Activated naive CD8-positive, alpha-beta T cell treated with anti-CD3 and anti-CD28 coated beads, Interleukin-2, amount 10 ng/mL, durations not matched to agents 7 days and 5 days (primary cell): ENCODE measurements at regions not wholly inside any gene's neighbourhood (a gene's known extent, or its start where the extent isn't known, plus 50 kb on each side); places are given as distances from the start of the nearest gene placed in this dataset.

Experiments
- ATAC-seq: fragments of 150-1000 bp; cut with Tn5 transposase; one replicate; pipeline ENCODE4 v1.10.0; 2021; ENCODE audit warnings: low read depth, moderate library complexity
- POLR2A ChIA-PET: fragments of 350-600 bp; sonication (Branson Sonifier 250); formaldehyde crosslinking; loops from one replicate; lab custom pipeline; 2021; ENCODE audit warnings: antibody characterized with exemption; lab: Charles Lee
- DNase-seq: peaks from one replicate; pipeline ENCODE4 v3.0.0; 2021
- H3K27ac Mint-ChIP-seq: one replicate; pipeline ENCODE4 v1.8.0; 2022; ENCODE audit warnings: mild to moderate bottlenecking, mixed read lengths
- H3K27me3 Mint-ChIP-seq: one replicate; pipeline ENCODE4 v1.8.0; 2022; ENCODE audit warnings: mild to moderate bottlenecking, moderate library complexity, mixed read lengths
- H3K36me3 Mint-ChIP-seq: one replicate; pipeline ENCODE4 v1.8.0; 2021; ENCODE audit warnings: mild to moderate bottlenecking, mixed read lengths
- H3K4me1 Mint-ChIP-seq: one replicate; pipeline ENCODE4 v1.8.0; 2021; ENCODE audit warnings: mixed read lengths
- H3K4me3 Mint-ChIP-seq: one replicate; pipeline ENCODE4 v1.8.0; 2022; ENCODE audit warnings: mild to moderate bottlenecking, moderate library complexity, mixed read lengths
- H3K9me3 Mint-ChIP-seq: one replicate; pipeline ENCODE4 v1.8.0; 2021; ENCODE audit warnings: mixed read lengths

DNA sequence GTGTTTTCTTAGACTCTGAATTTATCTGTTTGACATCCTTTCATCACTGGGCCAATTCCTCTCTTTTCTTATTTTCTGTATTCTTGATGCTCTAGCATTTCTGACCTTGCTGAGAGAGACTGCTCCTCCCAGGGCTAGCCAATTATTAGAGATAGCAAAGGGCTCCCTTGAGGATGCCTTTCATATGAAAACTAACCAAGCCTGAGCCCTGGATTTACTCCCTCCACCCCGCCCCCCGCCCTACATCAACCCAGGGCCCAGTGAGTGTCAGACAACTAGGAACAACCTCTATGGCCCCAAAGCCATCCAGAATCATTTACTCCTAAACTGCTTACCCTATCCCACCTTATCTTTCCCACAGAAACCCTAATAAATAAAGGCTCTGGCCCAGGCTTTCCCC, 69.7 kb upstream of the LARS2 start:
- H3K27me3 Mint-ChIP-seq = peaks cover 15% of the 10 kb centered on the region
- ATAC-seq = no peak
- no peaks in the 10 kb centered on the region for H3K36me3 Mint-ChIP-seq
- no peak overlapping the region for H3K4me3 Mint-ChIP-seq
- no peak for DNase-seq
- H3K9me3 Mint-ChIP-seq = peaks cover 2% of the 10 kb centered on the region
- H3K27ac Mint-ChIP-seq = no peak overlapping the region
- peaks cover 3% of the 10 kb centered on the region for H3K4me1 Mint-ChIP-seq
- POLR2A ChIA-PET = no interaction called here

DNA sequence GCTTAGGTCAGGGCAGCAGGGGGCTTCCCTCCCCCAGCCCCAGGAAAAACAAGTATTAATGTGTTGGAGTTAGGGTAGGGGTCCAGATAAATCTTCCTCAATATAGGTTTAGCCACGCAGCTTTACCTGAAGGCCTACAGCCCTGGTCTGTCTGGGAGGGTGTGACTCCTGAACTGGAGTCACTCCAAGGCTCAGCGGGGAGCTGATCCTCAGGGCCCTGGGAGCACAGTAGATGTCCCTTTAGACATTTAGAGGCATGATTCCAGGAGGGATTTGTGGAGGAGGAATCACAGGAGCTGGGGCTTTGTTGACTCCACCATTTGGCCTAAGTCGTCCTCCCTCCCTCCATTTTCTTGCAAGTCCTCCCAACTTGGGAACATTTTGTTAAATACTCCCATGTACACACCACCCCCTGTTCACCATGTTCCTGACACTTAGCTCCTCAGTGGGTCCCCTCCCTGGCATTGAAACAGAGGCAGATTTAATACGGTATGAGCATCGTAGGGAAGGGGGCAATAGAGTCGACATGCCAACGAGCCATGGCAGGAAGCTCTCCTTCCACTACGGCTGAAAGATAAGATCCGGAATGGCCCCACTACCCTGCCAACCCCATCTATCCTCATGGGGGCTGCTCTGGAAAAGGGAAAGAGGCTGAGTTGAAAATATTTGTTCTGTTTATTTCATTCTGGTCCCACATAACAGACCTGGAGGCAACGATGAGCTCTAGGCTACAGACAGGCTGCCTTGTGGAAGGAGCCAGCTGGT, 69.0 kb upstream of the LARS2 start:
- Mint-ChIP-seq H3K27me3 (peaks cover 17% of the 10 kb centered on the region), H3K9me3 (peaks cover 2% of the 10 kb centered on the region), H3K4me3 (no peak overlapping the region), H3K36me3 (no peaks in the 10 kb centered on the region), H3K4me1 (peaks cover 3% of the 10 kb centered on the region), H3K27ac (no peak overlapping the region)
- DNase-seq (no peak), ATAC-seq (no peak)
- POLR2A ChIA-PET = no interaction called here

DNA sequence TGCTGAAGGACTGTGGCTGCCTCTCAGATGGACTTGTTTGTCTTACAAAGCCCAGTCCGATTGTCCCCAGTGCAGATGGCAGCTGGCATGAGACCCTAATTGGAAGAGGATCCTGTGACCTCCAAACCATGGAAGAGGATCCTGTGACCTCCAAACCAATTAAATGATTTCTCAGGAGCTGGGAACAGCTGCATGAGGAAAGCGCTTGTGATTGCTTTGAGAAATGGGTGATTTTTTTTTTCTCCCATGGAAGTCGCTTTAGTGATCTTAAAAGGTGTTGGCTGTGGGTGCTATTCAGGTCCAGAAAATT, 68.4 kb upstream of the LARS2 start:
- H3K9me3 Mint-ChIP-seq = peaks cover 2% of the 10 kb centered on the region
- H3K4me3 Mint-ChIP-seq = no peak overlapping the region
- ATAC-seq = no peak
- POLR2A ChIA-PET = no interaction called here
- peaks cover 20% of the 10 kb centered on the region for H3K27me3 Mint-ChIP-seq
- no peak overlapping the region for H3K27ac Mint-ChIP-seq
- peaks cover 3% of the 10 kb centered on the region for H3K4me1 Mint-ChIP-seq
- H3K36me3 Mint-ChIP-seq = no peaks in the 10 kb centered on the region
- DNase-seq = no peak

DNA sequence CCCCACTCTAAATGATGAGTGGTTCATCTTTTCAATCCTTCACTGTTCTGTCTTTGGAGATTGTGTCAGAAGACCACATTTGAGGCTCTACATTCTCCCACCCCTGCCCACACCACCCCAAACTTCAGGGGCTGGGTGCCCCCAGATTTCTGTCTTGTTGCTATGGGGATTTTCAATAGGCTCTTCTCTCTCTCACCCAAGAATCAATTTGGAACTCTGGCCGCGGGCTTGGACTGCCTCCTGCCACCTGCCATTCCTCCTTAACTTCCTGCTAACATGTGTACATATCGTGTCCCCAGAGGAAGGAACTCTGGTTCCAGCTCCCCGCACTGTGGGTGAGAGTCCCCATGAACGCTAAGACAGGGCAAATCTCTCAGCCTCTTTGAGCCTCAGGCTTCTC, 67.4 kb upstream of the LARS2 start:
- ATAC-seq = no peak
- DNase-seq = no peak
- POLR2A ChIA-PET = no interaction called here
- H3K27me3 Mint-ChIP-seq = peaks cover 21% of the 10 kb centered on the region
- peaks cover 3% of the 10 kb centered on the region for H3K4me1 Mint-ChIP-seq
- no peak overlapping the region for H3K4me3 Mint-ChIP-seq
- no peaks in the 10 kb centered on the region for H3K9me3 Mint-ChIP-seq
- H3K27ac Mint-ChIP-seq = no peak overlapping the region
- no peaks in the 10 kb centered on the region for H3K36me3 Mint-ChIP-seq

DNA sequence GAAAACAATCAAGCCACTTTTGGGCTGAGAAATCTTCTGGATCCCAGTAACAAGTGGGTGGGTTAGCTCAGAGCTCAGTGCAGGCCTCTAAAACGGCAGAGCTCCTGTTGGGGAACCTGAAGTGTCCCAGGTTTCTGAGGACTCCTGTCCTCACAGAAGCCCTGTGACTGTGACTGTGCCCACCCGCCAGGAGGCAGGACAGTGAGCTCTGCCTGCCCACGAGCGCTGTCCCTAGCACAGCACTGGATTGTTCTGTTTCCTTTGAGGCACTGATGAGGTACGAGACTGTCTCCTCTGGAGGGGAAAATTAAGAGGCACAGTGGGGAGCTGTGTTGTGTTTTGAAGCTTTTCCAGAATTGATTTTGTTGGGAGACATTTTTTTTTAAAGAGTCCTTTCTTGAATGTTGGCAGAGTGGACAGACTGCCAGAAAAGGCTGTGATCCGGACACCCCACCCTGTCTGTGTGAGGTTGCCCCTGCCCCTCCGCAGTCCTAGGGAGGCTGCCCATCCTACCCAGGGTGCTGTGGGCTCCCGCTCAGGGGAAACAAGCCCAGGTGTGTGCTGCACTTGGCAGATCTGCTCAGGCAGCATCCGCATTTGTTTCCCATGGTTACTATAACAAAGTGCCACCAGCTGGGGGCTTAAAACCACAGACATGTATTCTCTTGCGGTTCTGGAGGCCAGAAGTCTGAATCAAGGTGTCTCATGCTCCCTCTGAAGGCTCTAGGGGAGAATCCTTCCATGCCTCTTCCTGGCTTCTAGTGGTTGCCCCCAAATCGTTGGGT, 66.6 kb upstream of the LARS2 start:
- H3K27me3 Mint-ChIP-seq = peaks cover 20% of the 10 kb centered on the region
- H3K4me1 Mint-ChIP-seq = peaks cover 3% of the 10 kb centered on the region
- no peak overlapping the region for H3K4me3 Mint-ChIP-seq
- POLR2A ChIA-PET = no interaction called here
- no peak overlapping the region for H3K27ac Mint-ChIP-seq
- ATAC-seq (peak; percentile 65), DNase-seq (no peak)
- no peaks in the 10 kb centered on the region for H3K36me3 Mint-ChIP-seq
- no peaks in the 10 kb centered on the region for H3K9me3 Mint-ChIP-seq

DNA sequence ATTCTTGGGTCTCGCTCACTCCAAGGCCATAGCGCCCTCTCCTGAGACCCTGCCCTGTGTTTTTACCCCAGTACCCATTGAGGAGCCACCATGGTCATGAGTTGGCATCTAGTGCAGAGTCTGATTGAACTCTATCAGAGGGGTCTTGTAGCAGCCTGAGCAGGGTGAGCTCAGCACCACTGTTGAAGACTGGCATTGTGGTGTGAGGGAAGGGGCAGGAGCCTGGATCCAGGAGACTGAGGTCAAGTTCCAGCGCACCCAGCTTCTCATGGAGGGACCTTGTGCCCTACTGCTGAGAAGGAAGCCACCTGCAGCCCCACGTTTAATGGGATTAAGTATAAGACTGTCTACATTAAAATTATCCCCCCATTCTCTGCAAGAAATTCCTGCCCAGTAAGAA, 65.8 kb upstream of the LARS2 start:
- Mint-ChIP-seq H3K4me1 (peaks cover 3% of the 10 kb centered on the region), H3K27me3 (peaks cover 20% of the 10 kb centered on the region), H3K4me3 (no peak overlapping the region), H3K36me3 (no peaks in the 10 kb centered on the region), H3K9me3 (no peaks in the 10 kb centered on the region), H3K27ac (no peak overlapping the region)
- ATAC-seq (no peak), DNase-seq (no peak)
- POLR2A ChIA-PET = no interaction called here

DNA sequence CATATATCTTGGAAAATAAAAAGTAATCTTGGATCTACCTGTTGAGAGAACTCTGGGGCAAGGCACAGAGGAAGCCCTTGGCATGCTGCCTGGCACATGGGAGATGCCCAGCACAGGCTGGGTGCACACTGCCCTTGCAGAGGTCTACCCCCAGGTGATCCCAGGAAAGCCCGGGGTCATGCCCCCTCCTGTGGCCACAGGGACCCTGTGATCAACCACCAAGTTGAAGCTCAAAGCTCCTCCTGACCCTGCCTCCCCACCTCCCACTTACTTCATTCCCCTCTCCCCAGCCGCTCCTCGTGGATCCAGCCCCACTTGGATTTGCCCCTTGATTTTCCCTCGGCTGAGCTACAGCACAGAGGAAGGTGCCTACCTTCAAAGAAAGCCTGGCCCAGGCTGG, 62.7 kb upstream of the LARS2 start:
- POLR2A ChIA-PET = no interaction called here
- peaks cover 9% of the 10 kb centered on the region for H3K4me1 Mint-ChIP-seq
- DNase-seq (no peak), ATAC-seq (no peak)
- H3K36me3 Mint-ChIP-seq = no peaks in the 10 kb centered on the region
- no peaks in the 10 kb centered on the region for H3K9me3 Mint-ChIP-seq
- H3K27me3 Mint-ChIP-seq = peaks cover 30% of the 10 kb centered on the region
- no peak overlapping the region for H3K4me3 Mint-ChIP-seq
- no peak overlapping the region for H3K27ac Mint-ChIP-seq

DNA sequence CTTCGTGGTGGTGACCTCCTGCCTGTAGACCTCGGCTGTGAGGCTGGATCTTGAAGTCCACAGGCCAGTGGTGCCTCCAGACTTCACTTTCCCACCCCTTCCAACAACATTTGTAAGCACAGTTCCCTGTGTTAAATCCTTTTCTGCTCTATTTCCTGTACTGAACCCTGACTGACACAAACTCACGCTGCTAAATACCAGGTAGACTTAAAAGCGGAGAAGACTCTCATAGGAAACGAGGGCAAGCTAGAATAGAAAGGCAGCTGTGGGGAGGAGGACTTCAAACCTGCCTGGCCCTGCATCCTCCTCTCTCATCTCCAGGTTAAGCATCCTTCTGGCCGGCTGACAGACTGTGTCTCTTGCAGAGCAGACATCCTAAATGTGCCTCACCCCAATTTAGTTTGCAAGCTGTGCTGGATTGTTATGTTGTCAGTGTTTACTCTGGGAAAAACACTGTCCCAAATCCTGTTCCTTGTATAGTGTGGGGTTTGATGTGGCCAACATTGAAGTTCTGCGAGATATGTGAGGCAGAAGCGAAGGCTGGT, 58.5 kb upstream of the LARS2 start:
- no peaks in the 10 kb centered on the region for H3K36me3 Mint-ChIP-seq
- ATAC-seq (peak; percentile 50), DNase-seq (no peak)
- peaks cover 6% of the 10 kb centered on the region for H3K4me1 Mint-ChIP-seq
- no peak overlapping the region for H3K4me3 Mint-ChIP-seq
- H3K9me3 Mint-ChIP-seq = no peaks in the 10 kb centered on the region
- no peak overlapping the region for H3K27ac Mint-ChIP-seq
- POLR2A ChIA-PET = no interaction called here
- H3K27me3 Mint-ChIP-seq = peaks cover 37% of the 10 kb centered on the region

DNA sequence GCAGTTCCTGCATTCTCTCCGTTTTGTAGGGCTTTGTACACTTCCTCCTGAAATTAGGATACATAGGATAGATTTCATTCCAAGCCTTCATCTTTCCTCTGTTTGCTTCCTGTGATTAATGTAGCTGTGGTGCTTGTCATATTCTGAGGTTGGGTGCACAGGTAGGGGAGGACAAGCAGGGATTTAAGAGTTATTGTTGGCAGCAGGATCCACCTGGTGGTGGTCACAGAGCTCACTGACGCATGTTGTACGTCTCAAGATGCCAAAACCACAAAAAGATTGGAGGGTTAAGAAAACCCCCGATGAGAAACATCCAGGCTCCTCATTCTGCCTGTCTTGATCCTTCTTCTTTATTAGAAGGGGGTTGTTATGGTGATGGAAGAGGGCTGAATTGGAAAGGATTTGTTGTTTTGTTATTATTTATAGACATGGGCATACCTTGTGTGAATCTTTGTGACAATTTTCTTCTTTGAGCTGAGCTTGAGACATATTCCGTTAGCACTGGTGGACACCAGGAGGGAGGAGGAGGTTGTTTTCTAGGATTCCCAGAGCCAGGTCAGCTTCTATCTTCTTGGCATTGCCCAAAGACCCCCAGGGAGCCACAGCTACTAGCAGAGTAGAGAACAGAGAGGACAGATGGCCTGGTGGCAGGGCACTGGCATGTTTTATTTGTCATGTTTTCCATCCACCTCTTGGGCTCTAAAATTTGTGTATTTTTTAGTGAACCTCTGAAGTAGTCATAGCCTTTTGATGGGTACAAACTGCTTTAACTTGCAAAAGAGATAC, 57.7 kb upstream of the LARS2 start:
- no peaks in the 10 kb centered on the region for H3K36me3 Mint-ChIP-seq
- H3K27me3 Mint-ChIP-seq = peaks cover 35% of the 10 kb centered on the region
- POLR2A ChIA-PET = no interaction called here
- DNase-seq = no peak
- ATAC-seq = no peak
- peaks cover 6% of the 10 kb centered on the region for H3K4me1 Mint-ChIP-seq
- H3K27ac Mint-ChIP-seq = no peak overlapping the region
- no peak overlapping the region for H3K4me3 Mint-ChIP-seq
- H3K9me3 Mint-ChIP-seq = no peaks in the 10 kb centered on the region

DNA sequence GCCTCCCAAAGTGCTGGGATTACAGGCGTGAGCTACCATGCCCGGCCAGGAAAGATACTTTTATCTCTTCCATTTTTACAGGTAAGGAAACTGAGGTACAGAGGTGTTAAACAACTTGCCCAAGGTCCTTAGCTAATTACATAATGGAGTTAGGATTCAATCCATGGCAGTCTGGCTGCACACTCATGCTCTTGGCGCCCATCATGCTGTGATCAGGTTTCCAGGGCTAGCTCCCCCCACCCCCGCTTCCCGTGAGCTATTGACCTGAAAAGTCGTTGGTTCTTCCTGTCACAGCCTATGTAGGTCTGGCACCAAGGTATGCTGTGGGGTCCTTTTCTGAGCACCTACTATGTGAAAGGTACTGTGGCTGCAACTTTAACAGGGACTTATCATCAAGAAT, 55.9 kb upstream of the LARS2 start:
- ATAC-seq (no peak), DNase-seq (no peak)
- H3K36me3 Mint-ChIP-seq = no peaks in the 10 kb centered on the region
- POLR2A ChIA-PET = no interaction called here
- peaks cover 6% of the 10 kb centered on the region for H3K4me1 Mint-ChIP-seq
- no peaks in the 10 kb centered on the region for H3K9me3 Mint-ChIP-seq
- no peak overlapping the region for H3K27ac Mint-ChIP-seq
- H3K27me3 Mint-ChIP-seq = peaks cover 37% of the 10 kb centered on the region
- H3K4me3 Mint-ChIP-seq = no peak overlapping the region

DNA sequence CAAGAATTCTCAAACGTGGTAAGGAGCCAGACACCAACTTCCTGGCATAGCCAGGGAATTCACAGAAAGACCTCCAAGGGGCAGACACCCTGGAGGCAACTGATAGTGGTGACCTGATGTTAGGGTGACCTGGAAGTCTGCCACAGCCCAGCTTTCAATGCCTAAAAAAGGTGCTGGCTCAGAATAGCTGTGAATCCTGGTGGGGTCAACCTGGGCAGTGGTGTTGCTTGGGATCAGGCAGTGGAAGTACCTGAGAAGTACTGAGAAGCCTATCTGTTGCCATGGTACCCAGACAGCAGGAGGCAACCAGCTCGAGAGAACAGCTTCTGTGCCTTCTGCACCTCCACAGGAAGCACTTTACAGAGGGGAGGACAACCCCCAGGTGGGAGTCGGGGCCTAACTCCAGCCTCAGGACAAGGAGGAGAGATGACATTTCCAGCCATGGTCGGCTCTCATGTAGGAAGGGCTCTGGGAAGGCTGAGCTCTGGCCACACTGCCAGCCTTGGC, 55.4 kb upstream of the LARS2 start:
- DNase-seq (no peak), ATAC-seq (no peak)
- no peak overlapping the region for H3K27ac Mint-ChIP-seq
- H3K4me3 Mint-ChIP-seq = no peak overlapping the region
- peaks cover 37% of the 10 kb centered on the region for H3K27me3 Mint-ChIP-seq
- no peaks in the 10 kb centered on the region for H3K9me3 Mint-ChIP-seq
- POLR2A ChIA-PET = no interaction called here
- peaks cover 6% of the 10 kb centered on the region for H3K4me1 Mint-ChIP-seq
- no peaks in the 10 kb centered on the region for H3K36me3 Mint-ChIP-seq

DNA sequence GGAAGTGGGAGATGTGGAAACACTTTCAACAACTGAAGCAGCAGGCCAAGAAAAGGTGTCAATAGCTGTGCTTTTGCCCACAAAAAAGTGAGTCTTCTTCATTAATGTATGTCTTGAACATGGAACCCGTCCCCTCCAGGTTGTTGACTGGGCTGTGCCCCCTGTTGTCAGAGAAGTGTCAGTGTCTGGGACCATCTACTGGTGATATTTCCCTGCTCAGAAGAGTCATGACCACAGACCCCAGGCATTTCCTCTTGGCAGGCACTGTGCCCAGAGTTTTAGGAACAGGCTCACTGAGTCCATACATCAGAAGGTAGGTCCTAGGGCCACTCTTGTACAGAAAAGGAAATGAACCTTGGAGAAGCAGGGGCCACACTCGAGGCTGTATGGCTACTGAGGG, 54.8 kb upstream of the LARS2 start:
- Mint-ChIP-seq H3K27me3 (peaks cover 37% of the 10 kb centered on the region), H3K27ac (no peak overlapping the region), H3K36me3 (no peaks in the 10 kb centered on the region), H3K4me3 (no peak overlapping the region), H3K4me1 (peaks cover 6% of the 10 kb centered on the region), H3K9me3 (no peaks in the 10 kb centered on the region)
- DNase-seq (no peak), ATAC-seq (no peak)
- POLR2A ChIA-PET = no interaction called here

DNA sequence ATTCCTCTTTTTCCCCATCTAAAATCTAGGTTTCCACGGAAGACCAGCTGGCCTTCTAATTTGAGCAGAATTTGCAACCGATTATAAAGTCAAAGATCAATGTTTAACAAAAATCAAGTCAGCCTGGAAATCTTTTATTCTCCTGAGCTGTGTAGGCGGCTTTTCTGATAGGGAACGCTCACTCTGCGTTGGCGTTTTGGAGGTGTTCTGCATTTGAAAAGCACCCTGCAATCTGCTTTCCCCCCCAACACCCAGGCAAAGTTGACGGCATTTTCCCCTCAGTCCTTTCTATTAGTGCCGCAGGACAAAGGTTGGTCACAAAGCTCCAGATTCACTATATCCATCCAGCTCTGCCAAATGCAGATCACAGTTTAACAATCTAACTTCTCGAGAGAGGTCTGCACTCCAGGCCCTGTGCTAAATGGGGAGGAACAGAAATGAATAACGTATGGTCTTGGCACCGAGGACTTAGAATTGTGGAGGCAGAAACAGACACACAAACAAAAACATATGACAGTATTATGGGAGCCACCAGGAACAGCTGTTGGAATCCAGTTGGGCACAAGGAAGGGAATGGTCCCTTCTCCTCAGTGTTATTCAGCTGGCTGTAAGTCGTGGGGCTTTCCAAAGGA, 50.4 kb upstream of the LARS2 start:
- Mint-ChIP-seq H3K9me3 (no peaks in the 10 kb centered on the region), H3K4me3 (no peak overlapping the region), H3K4me1 (no peaks in the 10 kb centered on the region), H3K27me3 (peaks cover 27% of the 10 kb centered on the region), H3K27ac (no peak overlapping the region), H3K36me3 (no peaks in the 10 kb centered on the region)
- DNase-seq (no peak), ATAC-seq (no peak)
- POLR2A ChIA-PET = no interaction called here
